ELR (cell line): ENCODE measurements at regions not wholly inside any gene's neighbourhood (a gene's known extent, or its start where the extent isn't known, plus 50 kb on each side); places are given as distances from the start of the nearest gene placed in this dataset.
"Not testable (repeated sequence)": the region's sequence is repeated elsewhere in the genome, so short reads cannot be mapped to it uniquely, and the experiment has no call there.

Experiments
- DNase-seq: peaks from one replicate; pipeline ENCODE4 v3.0.0-alpha.2; 2015; ENCODE audit warnings: low read depth

DNA sequence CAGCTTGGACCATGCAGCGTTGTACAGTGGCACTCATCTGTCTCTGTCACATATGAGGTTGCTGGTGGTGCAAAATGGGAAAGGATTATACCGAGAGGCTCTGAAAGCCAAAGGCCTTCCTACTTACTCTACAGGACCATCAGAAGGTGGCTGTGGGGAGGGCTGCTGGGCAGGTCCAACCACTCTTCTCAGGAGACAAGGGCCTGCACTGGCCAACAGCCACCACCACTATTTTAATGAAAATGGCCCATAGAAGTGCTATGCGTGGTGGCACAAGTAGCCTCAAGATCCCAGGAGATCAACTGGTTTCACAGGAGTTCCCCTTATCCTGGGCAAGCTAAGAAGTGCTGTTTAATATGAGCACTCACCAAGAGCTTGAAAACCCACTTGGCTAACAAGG is 52.3 kb downstream of the MRPL57 start:
- no peak for DNase-seq

DNA sequence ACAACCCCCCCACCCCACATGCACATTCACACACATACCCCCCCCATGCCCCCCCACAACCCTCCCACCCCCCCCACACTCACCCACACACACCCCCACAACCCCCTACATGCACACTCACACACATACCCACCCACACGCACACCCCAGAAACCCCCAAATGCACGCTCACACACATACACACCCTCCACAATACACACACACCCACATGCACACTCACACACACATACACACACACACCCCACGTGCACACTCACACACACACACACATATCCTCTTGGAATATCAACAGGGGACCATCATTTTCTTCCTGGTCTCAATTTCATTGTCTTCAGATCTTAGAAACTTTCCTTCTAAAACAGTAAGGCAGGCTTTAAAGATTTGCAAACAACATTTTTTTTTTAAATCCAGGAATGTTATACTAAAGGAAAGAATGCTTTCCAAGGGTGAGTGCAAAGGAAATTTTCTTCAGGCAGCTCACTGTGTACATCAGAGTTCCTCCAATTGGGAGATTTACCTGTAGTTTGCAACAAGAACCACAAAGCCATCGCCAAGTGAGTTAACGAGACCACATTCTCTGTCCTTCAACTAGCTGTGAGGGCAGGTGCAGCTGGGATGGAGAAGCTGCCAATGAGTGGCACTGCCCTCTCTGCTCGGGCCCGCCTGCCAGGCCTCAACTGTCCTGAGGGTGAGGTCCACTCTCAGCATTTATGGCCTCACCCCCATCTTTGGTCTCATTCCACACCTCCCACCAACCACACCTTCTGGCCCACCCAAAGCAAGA is 53.0 kb downstream of the MRPL57 start:
- DNase-seq: no peak

DNA sequence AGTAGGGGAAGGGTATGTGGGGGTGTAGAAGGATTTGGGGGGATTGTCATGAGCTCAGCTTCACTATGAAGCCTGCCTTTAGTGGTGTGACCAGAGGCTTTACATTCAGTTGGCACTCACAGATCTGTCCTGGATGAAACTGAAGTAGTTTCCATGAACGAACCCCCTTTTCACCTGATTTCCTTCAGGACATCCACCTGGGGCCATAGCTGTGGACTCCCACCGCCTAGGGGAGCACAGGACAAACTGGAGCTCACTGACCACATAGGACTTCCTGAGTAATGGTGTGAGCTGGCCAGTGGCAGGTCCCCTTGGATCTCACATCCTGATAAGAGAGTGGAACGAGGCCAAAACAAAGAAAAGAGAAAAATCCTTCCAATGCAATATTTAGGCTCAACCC is 54.1 kb downstream of the MRPL57 start:
- no peak for DNase-seq

DNA sequence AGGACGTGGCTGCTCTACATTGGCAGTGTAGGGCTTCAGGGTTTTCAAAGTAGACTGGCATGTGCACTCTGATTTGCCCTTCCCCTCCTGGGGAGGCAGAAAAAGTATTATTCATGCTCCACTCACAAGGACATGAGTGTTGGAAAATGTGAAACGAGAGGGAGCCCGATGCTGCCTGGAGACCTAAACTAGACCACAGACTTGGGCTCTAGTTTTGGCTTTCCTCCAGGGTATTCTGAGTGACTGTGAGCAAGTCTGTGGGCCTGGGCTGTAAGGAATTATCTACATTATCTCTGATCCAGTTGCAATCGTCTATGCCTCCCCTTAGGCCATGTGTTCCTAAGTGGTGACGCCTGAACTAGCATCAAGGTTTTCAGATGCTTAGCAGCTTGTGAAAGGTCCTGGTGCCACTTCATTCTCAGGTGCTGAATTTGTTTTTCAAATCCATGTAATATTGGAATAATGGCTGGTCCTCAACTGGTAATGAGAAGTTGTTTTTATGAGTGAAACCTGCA is 55.0 kb downstream of the MRPL57 start:
- no peak for DNase-seq

DNA sequence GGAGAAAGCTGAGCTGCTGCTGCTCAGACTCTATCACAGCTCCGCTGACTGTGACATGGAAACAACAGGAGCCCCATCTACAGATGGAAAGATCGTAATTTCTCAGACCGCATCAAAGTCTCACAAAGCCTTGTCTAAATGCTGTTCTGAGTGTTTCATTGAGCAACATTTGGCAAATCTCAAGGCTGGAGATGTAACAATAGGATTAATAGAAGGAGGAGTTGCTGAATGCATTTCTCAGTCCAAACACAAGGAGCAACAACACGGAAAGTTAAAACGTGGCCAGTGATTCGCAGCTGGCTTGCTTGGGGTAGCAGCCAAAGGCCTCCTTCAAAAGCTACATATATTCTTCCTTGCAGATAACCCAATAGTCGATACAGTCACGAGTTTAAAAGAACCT is 55.7 kb downstream of the MRPL57 start:
- no peak for DNase-seq

DNA sequence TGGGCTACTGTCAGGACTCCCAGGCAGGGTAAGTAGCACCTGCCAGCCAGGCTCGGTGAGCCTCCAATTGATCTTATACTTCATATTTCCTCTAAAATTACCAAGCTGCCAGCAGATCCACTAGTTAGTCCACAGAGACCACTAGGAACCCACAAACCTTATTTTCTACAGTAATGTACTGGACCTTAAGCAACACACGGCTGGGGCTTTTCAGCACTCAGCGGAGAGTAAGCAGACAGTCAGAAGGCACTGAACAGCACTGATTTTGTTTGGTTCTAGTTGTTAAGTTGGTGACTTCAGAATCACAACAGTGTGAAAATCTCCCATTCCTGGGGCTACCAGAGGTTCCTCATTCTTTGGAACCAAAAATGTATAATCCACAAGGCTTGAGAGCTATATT is 56.1 kb downstream of the MRPL57 start:
- DNase-seq: no peak

DNA sequence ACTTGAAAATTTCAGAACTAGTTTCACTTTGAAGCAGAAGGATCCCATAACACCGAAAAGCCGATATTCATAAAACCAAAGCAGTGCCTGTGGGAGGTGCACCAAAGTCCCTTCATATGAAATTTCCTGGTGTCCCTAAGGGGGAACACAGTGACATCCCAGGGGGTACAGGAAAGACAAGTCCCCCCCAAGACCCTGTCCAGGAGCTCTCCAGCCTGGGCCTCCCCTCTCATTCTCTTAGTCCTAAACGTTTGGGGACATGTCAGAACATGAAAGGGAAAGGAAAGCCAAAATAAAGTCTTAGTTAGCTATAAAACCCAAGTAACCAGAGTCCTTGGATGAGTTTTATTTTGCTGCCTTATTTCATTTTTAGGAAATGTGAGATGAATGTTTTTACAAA is 56.6 kb downstream of the MRPL57 start:
- no peak for DNase-seq

DNA sequence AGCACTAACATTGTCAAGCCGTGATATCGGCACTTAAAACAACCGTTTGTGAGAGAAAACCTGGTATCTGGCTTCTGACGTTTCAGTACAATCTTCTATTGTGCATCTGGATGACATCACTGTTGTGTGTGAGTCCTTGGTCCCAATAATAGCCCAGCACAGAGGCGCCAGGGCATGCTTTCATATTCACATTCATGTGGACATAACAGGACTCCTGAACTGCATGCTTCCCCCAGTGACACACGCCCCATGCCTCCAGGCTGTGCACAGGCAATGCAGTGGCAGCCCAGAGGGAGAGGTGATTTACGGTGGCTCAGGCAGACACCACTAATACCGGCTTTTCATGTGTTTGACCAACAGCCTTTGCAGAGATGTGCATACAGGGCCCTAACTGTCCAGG is 58.1 kb downstream of the MRPL57 start:
- DNase-seq: peak; percentile 74

DNA sequence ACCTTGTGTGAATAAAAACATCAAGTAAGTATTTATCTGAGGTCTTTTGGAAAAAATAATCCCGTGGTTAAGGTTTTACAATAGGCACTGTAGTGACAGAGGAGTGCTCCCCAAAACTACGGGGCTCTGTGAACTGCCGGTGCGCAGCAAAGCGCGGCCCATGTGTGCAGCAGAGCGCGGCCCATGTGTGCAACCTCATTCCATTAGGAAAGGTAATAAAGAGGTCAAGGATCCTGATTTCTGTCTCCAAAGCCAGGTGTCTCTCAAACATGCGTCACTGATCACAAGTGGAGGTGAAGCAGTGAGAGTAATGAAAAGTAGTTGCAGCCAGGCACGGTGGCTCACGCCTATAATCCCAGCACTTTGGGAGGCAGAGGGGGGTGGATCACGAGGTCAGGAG is 58.7 kb downstream of the MRPL57 start:
- no peak for DNase-seq

DNA sequence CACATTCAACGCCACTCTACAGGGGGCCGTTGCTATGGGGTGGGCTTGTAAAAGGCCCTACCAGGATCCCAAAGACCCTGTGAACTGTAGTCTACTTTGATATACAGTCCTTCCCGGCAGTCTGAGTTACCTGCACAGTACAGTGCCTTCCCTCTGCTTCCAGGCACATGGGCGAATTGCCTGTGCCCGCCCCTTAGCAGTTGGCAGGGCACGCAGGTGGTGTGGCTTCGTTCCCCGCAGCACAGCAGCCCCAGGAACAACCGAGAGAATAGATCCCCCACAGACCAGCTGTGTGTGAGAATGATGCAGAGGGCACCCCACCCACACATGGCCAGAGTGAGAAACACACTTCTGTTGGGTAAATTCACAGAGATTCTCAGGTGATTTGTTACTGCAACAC is 60.6 kb downstream of the MRPL57 start:
- DNase-seq: no peak

DNA sequence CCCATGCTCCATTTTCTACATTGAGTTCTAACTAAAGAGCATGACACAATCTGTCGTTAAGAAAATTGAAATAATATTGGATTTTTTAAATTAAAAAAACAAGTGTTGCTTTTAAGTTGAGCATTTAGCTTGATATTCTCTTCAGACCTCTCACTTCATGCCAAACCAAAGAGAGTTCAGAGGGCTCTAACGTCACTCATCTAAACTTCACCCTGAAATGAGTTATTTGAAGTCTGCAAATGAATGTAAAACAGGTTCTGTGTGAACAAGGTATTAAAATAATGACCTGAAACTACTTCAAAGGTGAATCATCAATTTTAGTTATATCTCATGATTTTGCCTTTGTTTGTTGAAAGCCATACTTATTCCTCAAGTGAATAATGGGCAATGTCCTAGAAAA is 61.8 kb downstream of the MRPL57 start:
- no peak for DNase-seq

DNA sequence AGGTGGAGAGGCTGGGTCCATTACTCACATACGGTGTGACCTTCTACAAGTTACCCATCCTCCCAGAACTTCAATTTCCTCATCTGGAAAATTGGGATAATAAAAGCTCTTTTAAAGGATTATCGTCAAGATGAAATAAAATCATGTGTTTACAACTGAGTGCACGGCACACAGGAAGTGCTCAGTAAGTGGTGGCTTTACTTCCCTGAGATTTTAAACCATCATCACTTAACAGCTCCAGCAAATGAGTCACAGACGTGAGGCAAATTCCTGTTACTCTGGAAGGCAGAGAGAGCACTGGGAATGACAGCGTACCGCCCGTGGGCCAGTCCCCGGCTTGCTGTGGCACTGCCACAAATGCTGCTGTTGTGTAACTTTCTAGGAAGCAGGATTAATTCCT is 64.1 kb downstream of the MRPL57 start:
- DNase-seq: peak; percentile 82

DNA sequence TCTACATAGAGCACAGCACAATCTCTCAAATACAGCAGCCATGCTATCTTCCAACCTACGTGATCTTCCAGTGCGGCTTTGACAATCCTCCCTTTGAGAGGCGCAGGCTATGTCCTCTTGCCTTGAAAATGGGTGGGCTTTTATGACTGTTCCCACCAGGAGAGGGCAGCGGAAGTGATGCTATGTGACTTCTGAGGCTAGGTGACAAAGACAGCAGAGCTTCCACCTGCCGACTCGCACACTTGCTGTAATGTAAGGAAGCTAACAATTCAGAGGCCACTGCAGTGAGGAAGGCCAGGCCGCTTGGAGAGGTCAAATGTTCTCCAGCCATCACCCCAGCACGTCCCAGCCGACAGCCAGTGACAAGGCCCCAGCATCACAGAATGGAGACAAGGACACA is 65.8 kb downstream of the MRPL57 start:
- DNase-seq: no peak

DNA sequence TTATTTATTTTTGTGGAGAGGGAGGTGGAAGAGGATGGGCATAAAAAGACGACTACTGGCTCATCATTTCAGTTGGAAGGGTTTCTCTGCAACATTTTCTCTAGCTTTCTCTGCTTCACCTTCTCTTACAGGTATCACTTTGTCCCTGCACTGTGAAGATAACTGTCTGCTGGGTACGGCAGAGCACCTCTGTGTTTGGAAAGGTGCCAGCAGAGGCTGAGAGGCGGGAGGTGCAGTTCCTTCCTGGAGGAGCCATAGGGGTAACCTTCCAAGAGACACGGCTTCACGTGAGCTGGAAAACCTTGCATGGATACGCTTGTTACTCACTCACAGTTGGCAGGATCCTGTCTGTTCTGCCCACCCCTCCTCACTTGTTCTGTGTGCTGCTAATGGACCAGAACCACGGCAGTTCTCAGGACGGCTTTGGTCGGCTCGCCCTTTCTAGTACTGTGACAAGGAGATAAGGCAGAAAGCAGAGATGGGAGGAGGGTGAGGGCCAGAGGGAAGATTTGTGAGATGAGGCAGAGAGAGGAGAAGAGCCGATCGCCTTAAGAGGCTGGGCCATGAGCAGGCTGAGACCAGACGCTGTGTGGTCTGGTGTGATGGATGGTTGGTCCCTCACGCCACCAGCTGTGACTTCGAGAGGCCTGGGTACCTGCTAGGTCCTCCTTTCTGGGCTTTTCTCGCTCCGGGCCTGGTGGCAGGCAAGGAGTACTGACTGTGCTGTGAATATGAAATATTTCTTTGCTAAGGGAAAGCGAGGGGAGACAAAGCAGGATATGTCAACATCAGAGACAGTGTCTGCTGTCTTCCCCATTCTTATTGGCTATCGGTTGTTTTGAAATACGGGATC is 66.8 kb downstream of the MRPL57 start:
- DNase-seq: no peak

DNA sequence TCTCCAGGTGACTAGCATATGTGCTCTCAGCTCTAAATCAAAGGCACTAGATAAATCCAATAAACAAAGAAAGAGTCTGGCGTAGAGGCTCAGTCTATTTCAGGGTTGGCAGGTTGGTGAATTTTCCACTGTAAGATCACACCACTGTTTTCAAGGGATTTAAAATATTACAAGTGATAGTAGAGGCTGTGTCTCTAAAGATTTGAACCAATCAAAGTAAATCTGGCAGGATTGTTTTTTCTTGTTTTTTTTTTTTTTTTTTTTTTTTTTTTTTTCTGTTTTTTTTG is 67.4 kb downstream of the MRPL57 start:
- not testable (repeated sequence) for DNase-seq

DNA sequence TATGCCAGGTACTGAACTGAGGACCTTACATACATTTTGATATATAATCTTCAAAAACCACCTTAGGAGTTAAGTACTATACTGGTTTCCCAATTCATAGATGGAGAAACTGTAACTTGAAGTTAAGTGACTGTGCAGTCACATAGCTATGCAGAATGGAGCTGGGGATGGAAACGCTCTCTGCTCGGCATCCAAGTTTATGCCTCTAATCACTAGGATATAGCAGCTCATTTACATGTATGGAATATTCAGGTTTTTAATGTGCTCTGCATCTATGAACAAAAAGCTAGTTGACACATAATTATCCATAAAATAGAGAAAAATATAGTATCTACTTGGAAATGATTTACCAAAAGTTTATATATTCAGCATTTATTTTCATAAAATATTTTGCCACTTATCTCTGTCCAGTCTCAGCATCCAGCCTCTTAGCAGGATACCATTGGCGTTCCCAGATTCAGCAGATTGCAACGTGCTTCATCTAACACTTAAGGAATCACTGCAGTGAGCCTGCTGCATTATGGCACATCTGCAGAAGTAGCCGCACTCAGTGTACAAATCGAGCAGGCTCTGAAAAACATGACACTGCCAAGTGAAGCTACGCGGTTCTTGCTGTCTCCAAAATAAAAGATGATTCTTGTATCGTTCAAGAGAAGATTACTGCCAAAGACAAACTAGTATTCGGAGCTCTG is 70.4 kb downstream of the MRPL57 start:
- DNase-seq: no peak

DNA sequence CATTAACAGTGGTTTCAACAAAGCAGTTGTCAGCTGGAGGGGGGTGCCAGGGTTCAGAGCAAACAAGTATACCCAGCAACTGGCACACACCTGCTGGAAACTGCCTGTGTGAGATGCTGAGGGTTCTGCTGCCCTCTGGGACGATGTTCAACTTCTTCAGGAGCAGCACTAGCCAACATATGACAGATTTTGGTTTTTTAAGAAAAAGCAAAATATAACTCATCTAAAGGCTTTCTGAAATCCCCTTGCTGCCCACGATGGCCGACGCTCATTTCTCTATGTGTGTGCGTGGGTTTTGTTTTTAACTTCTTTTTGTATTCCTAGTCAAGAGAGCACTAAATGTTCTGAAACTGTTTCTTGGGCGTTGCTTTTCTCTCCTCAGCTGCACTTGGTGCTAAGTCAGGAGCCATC is 79.9 kb downstream of the MRPL57 start:
- no peak for DNase-seq

DNA sequence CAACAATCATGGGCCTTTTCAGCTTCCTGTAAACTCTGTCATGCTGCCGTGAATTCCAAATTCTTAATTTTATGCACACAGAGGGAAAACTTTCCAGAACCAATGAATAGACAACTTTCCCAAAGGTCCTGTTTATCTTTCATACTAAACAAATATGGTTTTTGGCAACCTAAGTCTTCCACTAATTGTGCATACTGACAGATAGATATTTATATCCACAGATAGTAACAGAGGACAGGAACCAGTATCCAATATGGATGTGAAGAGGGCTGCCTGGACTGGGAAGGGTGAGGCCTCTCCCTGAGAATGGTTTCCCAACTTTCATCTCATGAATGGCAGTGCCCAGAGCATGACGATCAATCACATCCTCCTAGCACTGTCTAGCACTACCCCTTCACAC is 80.4 kb downstream of the MRPL57 start:
- no peak for DNase-seq

DNA sequence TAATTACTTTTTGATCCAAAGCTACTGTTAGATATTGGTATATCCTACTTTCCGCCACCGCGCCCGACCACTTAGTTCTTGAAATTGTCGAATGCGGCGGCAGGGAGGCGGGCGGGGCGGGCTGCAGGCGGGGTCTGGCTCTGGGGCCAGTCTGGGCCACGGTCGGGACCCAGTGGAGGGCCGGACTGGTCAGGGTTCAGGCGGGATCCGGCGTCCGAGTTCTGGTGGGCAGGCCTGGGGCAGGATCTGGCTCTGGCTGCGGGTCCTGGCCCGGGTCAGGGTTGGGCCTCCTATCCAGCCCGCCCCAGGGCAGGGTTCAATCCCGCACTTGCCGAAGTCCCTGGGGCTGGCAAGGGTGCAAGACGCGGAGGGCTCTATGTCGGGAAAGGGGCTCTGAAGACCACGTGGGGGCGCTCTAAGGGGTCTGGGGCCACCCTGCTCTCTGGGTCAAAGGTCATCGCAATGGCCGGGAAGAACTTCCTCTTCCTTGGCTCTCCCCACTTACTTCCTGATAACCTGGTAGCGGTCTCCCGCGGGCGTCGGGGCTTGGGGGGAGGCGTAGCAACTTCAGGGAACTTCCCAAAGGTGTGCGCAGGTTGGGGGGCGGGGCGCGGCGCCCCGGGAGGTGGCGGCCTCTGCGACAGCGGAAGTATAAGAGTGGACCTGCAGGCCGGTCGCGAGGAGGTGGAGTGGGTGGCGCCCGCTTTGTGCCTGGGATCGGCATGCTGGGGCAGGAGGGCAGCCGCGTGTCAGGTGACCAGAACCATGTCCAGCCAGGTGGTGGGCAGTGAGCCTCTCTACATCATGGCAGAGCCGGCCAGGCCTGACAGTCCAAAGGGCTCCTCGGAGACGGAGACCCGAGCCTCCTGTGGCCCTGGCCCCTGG is 83.4 kb downstream of the MRPL57 start:
- no peak for DNase-seq

DNA sequence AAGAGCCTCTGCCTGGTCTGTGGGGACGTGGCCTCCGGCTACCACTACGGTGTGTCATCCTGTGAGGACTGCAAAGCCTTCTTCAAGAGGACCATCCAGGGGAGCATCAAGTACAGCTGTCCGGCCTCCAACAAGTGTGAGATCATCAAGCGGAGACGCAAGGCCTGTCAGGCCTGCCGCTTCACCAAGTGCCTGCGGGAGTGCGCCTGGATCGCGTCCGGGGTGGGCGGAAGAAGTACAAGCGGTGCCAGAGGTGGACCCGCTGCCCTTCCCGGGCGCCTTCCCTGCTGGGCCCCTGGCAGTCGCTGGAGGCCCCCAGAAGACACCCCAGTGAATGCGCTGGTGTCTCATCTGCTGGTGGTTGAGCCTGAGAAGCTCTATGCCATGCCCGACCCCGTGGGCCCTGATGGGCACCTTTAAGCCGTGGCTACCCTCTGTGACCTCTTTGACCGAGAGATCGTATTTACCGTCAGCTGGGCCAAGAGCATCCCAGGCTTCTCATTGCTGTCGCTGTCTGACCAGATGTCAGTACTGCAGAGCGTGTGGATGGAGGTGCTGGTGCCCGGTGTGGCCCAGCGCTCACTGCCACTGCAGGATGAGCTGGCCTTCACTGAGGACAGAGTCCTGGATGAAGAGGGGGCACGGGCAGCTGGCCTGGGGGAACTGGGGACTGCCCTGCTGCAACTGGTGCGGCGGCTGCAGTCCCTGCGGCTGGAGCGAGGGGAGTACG is 84.3 kb downstream of the MRPL57 start:
- DNase-seq: not testable (repeated sequence)
